ENCODE measurements at regions not wholly inside any gene's neighbourhood (a gene's known extent, or its start where the extent isn't known, plus 50 kb on each side); places are given as distances from the start of the nearest gene placed in this dataset.

- no peak overlapping the region for H3K27ac Mint-ChIP-seq
- H3K4me1 Mint-ChIP-seq, result no peaks in the 10 kb centered on the region
- H3K9me3 Mint-ChIP-seq, result no peaks in the 10 kb centered on the region
- TF ChIP-seq CTCF (IDR thresholded peaks at IDR 0.05; ENCODE audit: unreplicated experiment), result no peak
- no peaks in the 10 kb centered on the region for H3K36me3 Mint-ChIP-seq
- no peak for DNase-seq (ENCODE audit: low spot score in 2 of 2, unreplicated experiment in 2 of 2)
- no peak overlapping the region for H3K4me3 Mint-ChIP-seq
- H3K27me3 Mint-ChIP-seq (ENCODE audit: low read depth), result peaks cover 3% of the 10 kb centered on the region
These were observed 112.6 kb downstream of the PDCL3 start for GRCh38 chr2:100675373-100675772.

GRCh38 chr2:100675855-100676254 lies 113.1 kb downstream of the PDCL3 start:
- no peak for DNase-seq (ENCODE audit: low spot score in 2 of 2, unreplicated experiment in 2 of 2)
- Mint-ChIP-seq H3K9me3 (no peaks in the 10 kb centered on the region), H3K27me3 (ENCODE audit: low read depth) (no peaks in the 10 kb centered on the region), H3K36me3 (no peaks in the 10 kb centered on the region), H3K4me1 (no peaks in the 10 kb centered on the region), H3K4me3 (no peak overlapping the region), H3K27ac (no peak overlapping the region)
- TF ChIP-seq CTCF (IDR thresholded peaks at IDR 0.05; ENCODE audit: unreplicated experiment), result no peak

- no peaks in the 10 kb centered on the region for H3K36me3 Mint-ChIP-seq
These were observed 113.6 kb downstream of the PDCL3 start for GRCh38 chr2:100676346-100676745.

GRCh38 chr2:100677611-100678185 lies 114.9 kb downstream of the PDCL3 start:
- Mint-ChIP-seq H3K27ac (no peak overlapping the region), H3K27me3 (ENCODE audit: low read depth) (no peaks in the 10 kb centered on the region), H3K36me3 (no peaks in the 10 kb centered on the region), H3K4me1 (no peaks in the 10 kb centered on the region), H3K4me3 (no peak overlapping the region), H3K9me3 (no peaks in the 10 kb centered on the region)
- TF ChIP-seq CTCF (IDR thresholded peaks at IDR 0.05; ENCODE audit: unreplicated experiment), result no peak
- DNase-seq (ENCODE audit: low spot score in 2 of 2, unreplicated experiment in 2 of 2), result no peak

More at GRCh38 chr2:100676346-100676745, 113.6 kb downstream of the PDCL3 start:
- Mint-ChIP-seq H3K9me3 (no peaks in the 10 kb centered on the region), H3K27me3 (ENCODE audit: low read depth) (no peaks in the 10 kb centered on the region), H3K4me3 (no peak overlapping the region), H3K27ac (no peak overlapping the region), H3K4me1 (no peaks in the 10 kb centered on the region)
- DNase-seq (ENCODE audit: low spot score in 2 of 2, unreplicated experiment in 2 of 2), result no peak
- no peak for TF ChIP-seq CTCF (IDR thresholded peaks at IDR 0.05; ENCODE audit: unreplicated experiment)

- DNase-seq (ENCODE audit: low spot score in 2 of 2, unreplicated experiment in 2 of 2), result no peak
- Mint-ChIP-seq H3K27ac (no peak overlapping the region), H3K9me3 (peaks cover 14% of the 10 kb centered on the region), H3K4me1 (no peaks in the 10 kb centered on the region), H3K4me3 (no peak overlapping the region), H3K36me3 (peaks cover 2% of the 10 kb centered on the region), H3K27me3 (ENCODE audit: low read depth) (no peaks in the 10 kb centered on the region)
- no peak for TF ChIP-seq CTCF (IDR thresholded peaks at IDR 0.05; ENCODE audit: unreplicated experiment)
These were observed 116.4 kb downstream of the PDCL3 start for GRCh38 chr2:100679211-100679610.

- Mint-ChIP-seq H3K4me3 (no peak overlapping the region), H3K27me3 (ENCODE audit: low read depth) (no peaks in the 10 kb centered on the region), H3K36me3 (peaks cover 2% of the 10 kb centered on the region), H3K4me1 (no peaks in the 10 kb centered on the region), H3K9me3 (peaks cover 27% of the 10 kb centered on the region), H3K27ac (no peak overlapping the region)
- TF ChIP-seq CTCF (IDR thresholded peaks at IDR 0.05; ENCODE audit: unreplicated experiment), result no peak
- no peak for DNase-seq (ENCODE audit: low spot score in 2 of 2, unreplicated experiment in 2 of 2)
These were observed 119.7 kb downstream of the PDCL3 start for GRCh38 chr2:100682536-100682935.
